Adipocyte (in vitro differentiated cells): ENCODE measurements at regions not wholly inside any gene's neighbourhood (a gene's known extent, or its start where the extent isn't known, plus 50 kb on each side); places are given as distances from the start of the nearest gene placed in this dataset.

Experiments
- DNase-seq: peaks from one replicate; pipeline ENCODE4 v3.0.0-alpha.2; 2015; ENCODE audit warnings: low read depth
- H3K27me3 ChIP-seq: replicated peaks from 2 replicates; pipeline ENCODE4 v1.7.0; 2013; ENCODE audit warnings: mild to moderate bottlenecking, low read length, moderate library complexity; ENCODE audit not compliant: control insufficient read depth, insufficient read depth
- H3K36me3 ChIP-seq: 2 replicates; pipeline ENCODE4 v1.7.0; 2013; ENCODE audit warnings: low read length, mild to moderate bottlenecking, moderate library complexity; ENCODE audit not compliant: control insufficient read depth, insufficient read depth, severe bottlenecking
- H3K4me1 ChIP-seq: 2 replicates; pipeline ENCODE4 v1.7.0; 2013; ENCODE audit warnings: mild to moderate bottlenecking, low read length, moderate library complexity; ENCODE audit not compliant: control insufficient read depth, insufficient read depth
- H3K4me3 ChIP-seq: 2 replicates; pipeline ENCODE4 v1.7.0; 2013; ENCODE audit warnings: mild to moderate bottlenecking, low read length, moderate library complexity
- H3K9ac ChIP-seq: 2 replicates; pipeline ENCODE4 v1.7.0; 2013; ENCODE audit warnings: mild to moderate bottlenecking, low read length, moderate library complexity
- H3K9me3 ChIP-seq: 2 replicates; pipeline ENCODE4 v1.7.0; 2013; ENCODE audit warnings: mild to moderate bottlenecking, low read length, moderate library complexity; ENCODE audit not compliant: control insufficient read depth

DNA sequence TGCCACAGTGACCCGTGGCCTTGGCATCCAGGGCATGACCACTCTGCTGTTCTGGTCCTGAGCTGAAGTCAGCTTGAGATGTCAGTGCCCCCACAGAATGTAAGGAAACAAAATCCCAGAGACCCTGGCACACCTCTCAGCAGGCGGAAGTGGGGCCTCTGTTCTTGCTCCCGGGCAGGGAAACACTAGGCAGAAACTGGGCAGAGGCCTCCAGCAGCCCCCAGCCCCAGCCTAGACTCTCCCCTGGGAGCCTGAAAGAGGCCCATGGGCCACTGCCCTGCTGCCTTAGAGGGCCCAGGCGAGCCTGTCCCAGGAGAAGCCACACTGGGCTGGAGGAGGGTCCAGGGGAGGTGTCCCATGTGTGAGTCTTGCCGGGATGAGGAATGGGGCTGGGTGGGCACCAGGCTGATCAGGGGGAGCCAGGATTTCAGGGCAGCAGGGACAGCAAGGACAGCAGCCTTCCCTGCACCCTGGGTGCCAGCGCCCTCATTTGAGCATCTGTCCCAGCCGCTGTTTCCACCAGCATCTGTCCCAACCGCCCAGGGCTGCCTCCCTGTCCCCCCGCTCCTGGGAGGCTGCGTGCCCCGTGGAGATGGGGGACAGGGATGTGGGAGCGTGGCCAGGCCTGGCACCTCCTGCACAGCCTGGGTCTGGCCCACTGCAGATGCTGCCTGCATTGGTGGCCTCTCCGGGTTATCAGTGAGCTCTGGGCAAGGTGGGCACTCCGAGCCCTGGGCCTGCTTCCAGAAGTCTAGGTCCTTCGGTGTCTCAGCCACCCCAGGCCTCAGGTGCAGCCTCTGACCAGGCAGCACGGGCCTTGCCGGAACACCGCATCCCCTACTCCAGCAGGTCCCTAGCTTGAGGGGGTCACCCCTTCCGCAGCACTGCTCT, 1072.4 kb downstream of the BRD1 start:
- no peak for DNase-seq
- no peak overlapping the region for H3K4me3 ChIP-seq
- no peaks in the 10 kb centered on the region for H3K4me1 ChIP-seq
- H3K36me3 ChIP-seq: no peaks in the 10 kb centered on the region
- no peaks in the 10 kb centered on the region for H3K27me3 ChIP-seq
- H3K9ac ChIP-seq: no peak overlapping the region
- H3K9me3 ChIP-seq: no peaks in the 10 kb centered on the region

DNA sequence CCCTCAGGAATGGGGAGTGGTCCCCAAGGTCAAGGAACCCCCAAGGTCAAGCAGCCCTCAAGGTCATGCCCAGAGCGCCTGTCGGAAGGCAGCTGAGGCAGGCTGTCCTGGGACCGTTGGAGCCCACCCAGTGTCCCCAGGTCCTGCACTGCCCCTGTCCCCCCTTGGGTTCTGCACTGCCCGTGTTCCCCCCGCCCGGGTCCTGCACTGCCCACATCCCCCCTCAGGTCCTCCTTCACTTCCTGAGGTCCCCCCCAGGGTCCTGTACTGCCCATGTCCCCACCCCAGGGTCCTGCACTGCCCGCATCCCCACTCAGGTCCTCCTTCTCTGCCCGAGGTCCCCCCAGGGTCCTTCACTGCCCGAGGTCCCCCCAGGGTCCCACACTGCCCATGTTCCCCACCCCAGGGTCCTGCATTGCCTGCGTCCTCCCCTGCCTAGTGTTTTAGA, 1073.0 kb downstream of the BRD1 start:
- Histone ChIP-seq H3K9me3 (no peaks in the 10 kb centered on the region), H3K9ac (no peak overlapping the region), H3K4me3 (no peak overlapping the region), H3K36me3 (no peaks in the 10 kb centered on the region), H3K4me1 (no peaks in the 10 kb centered on the region), H3K27me3 (no peaks in the 10 kb centered on the region)
- DNase-seq: no peak

DNA sequence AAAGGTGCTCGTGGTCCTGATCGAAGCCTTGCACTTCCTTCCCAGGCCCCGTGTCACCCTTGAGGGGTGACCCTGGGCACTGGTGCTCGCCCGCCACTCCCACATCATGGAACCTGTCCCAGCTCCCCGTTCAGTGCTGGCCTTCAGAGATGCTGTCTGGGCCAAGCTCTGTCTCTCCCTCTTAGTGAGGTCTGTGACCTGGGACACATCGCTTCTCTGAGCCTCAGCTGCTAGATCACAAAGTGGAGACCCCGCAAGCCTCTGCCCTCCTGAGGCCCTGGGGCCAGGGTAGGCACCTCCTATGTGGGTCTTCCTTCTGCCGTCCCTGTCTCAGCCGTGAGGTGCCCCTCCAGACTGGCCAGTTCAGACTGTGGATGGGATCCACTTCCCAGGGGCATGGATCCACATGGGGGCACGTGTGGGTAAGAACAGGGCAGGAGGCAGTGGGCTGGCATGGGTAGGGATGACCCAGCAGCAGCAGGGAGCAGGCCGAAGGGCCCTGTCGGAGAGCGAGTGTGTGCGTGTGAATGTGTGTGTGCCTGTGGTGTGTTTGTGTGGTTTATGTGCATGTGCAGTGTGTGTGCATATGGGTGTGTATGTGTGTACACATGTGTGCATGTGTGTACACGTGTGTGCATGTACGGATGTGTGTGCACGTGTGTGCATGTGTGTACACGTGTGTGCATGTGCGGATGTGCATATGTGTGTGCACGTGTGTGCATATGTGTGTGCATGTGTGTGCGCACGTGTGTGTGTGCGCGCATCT, 1073.7 kb downstream of the BRD1 start:
- DNase-seq: no peak
- Histone ChIP-seq H3K27me3 (no peaks in the 10 kb centered on the region), H3K4me1 (no peaks in the 10 kb centered on the region), H3K9me3 (no peaks in the 10 kb centered on the region), H3K9ac (no peak overlapping the region), H3K36me3 (no peaks in the 10 kb centered on the region), H3K4me3 (no peak overlapping the region)

GRCh38 chr22:48753381-48753730, 1074.3 kb downstream of the BRD1 start:
- H3K4me1 ChIP-seq: no peaks in the 10 kb centered on the region
- H3K9me3 ChIP-seq: no peaks in the 10 kb centered on the region
- no peak for DNase-seq
- no peak overlapping the region for H3K4me3 ChIP-seq
- H3K9ac ChIP-seq: no peak overlapping the region
- H3K36me3 ChIP-seq: no peaks in the 10 kb centered on the region
- H3K27me3 ChIP-seq: no peaks in the 10 kb centered on the region

- H3K4me1 ChIP-seq: no peaks in the 10 kb centered on the region
- H3K27me3 ChIP-seq: no peaks in the 10 kb centered on the region
- no peaks in the 10 kb centered on the region for H3K9me3 ChIP-seq
- no peaks in the 10 kb centered on the region for H3K36me3 ChIP-seq
- no peak overlapping the region for H3K9ac ChIP-seq
- no peak for DNase-seq
- no peak overlapping the region for H3K4me3 ChIP-seq
Observed at GRCh38 chr22:48752451-48753380, 1075.0 kb downstream of the BRD1 start.

- no peaks in the 10 kb centered on the region for H3K36me3 ChIP-seq
- no peak overlapping the region for H3K4me3 ChIP-seq
- no peaks in the 10 kb centered on the region for H3K4me1 ChIP-seq
- H3K27me3 ChIP-seq: no peaks in the 10 kb centered on the region
- no peak for DNase-seq
- no peak overlapping the region for H3K9ac ChIP-seq
- no peaks in the 10 kb centered on the region for H3K9me3 ChIP-seq
Observed at GRCh38 chr22:48751539-48752437, 1075.9 kb downstream of the BRD1 start.

DNA sequence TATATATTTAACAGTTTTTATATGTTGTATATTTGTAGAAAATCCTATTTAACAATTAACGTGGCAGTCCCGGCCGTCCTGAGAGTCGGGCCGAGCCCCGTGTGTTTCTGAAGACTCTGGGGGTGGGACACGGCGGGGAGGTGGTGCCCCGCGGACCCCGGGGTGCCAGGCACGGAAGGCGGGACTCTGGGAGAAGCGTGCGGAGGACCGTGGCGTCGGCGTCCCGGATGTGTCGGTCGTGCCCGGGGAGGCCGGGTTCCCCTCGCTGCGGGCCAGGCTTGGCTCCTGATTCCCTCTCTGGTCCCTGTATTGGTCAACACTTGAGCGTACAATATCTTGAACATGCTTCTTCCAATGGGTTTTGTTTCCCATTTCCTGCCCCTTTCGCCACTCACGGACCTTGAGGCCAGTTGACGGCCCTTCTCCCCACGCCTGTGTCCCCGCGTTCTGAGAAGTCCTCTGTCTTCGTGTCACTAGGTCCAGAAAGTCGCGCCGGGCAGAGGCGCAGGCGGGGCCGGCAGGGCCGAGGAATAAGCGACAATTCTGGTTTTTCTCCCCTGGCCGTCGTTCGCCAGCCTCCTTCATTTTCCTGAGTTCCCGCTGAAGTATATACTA, 1076.7 kb downstream of the BRD1 start:
- no peak overlapping the region for H3K9ac ChIP-seq
- no peaks in the 10 kb centered on the region for H3K9me3 ChIP-seq
- no peaks in the 10 kb centered on the region for H3K4me1 ChIP-seq
- no peak overlapping the region for H3K4me3 ChIP-seq
- no peaks in the 10 kb centered on the region for H3K27me3 ChIP-seq
- H3K36me3 ChIP-seq: no peaks in the 10 kb centered on the region
- no peak for DNase-seq

- H3K36me3 ChIP-seq: no peaks in the 10 kb centered on the region
- H3K4me1 ChIP-seq: no peaks in the 10 kb centered on the region
- H3K9me3 ChIP-seq: no peaks in the 10 kb centered on the region
- no peak overlapping the region for H3K4me3 ChIP-seq
- H3K9ac ChIP-seq: no peak overlapping the region
- no peaks in the 10 kb centered on the region for H3K27me3 ChIP-seq
- no peak for DNase-seq
Observed at GRCh38 chr22:48750282-48750681, 1077.4 kb downstream of the BRD1 start.

DNA sequence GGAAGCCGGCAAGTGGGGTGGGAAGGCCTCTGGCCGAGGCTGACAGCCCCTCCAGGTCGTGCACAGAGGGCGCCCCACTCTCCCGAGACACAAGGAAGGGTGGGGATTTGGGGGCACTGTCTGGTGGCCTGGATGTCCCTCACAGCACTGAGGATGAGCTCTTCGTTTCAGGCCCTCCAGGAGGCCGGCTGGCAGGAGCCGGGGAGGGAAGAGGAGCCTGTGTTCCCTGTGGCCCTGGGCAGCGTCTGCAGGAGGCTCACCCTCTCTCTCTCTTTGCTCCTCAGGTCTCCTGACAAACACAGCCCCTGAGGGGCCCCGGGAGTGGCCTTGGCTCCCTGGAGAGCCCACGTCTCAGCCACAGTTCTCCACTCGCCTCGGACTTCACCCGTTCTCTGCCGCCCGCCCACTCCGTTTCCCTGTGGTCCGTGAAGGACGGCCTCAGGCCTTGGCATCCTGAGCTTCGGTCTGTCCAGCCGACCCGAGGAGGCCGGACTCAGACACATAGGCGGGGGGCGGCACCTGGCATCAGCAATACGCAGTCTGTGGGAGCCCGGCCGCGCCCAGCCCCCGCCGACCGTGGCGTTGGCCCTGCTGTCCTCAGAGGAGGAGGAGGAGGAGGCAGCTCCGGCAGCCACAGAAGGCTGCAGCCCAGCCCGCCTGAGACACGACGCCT, 1078.0 kb downstream of the BRD1 start:
- Histone ChIP-seq H3K9ac (no peak overlapping the region), H3K36me3 (no peaks in the 10 kb centered on the region), H3K4me1 (no peaks in the 10 kb centered on the region), H3K4me3 (no peak overlapping the region), H3K9me3 (no peaks in the 10 kb centered on the region), H3K27me3 (no peaks in the 10 kb centered on the region)
- DNase-seq: no peak
